ENCODE measurements at regions not wholly inside any gene's neighbourhood (a gene's known extent, or its start where the extent isn't known, plus 50 kb on each side); places are given as distances from the start of the nearest gene placed in this dataset.
"Not testable (repeated sequence)": the region's sequence is repeated elsewhere in the genome, so short reads cannot be mapped to it uniquely, and the experiment has no call there.

DNA sequence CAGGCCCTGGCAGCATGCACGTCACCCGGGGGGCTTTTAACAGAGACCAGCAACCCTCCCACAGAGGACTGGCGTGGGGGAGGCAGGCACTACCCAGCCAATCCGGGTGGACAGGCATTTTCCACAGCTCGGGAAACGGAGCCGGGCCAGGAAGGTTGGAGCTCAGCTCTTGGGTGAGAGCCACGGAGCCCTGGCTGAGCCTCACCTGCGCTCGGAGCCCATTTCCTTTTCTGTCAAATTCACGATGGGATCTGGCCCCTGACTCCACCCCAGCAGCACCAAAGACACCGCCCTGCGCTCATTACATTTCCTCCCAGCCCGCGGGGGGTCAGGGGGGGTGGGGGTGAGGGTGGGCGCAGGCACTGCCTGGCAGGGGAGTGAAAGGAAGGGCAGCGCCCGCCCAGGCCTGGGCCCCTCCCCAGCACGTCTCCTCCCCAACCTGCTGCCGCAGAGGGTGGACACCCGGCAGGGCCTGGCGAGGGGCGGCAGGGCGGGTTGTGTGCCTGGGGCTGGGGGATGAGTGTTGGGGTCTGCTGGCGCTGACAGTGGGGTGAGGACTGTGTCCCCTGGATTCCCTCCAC, 145.4 kb downstream of the LAT start:
- DNase-seq (ENCODE audit: insufficient read length, low spot score); FAIRE-seq: not testable (repeated sequence)

GRCh38 chr16:29129458-29130038, 144.7 kb downstream of the LAT start:
- not testable (repeated sequence) for DNase-seq (ENCODE audit: insufficient read length, low spot score); FAIRE-seq

- not testable (repeated sequence) for DNase-seq (ENCODE audit: insufficient read length, low spot score); FAIRE-seq
These were observed 144.0 kb downstream of the LAT start for GRCh38 chr16:29128732-29129457.

DNA sequence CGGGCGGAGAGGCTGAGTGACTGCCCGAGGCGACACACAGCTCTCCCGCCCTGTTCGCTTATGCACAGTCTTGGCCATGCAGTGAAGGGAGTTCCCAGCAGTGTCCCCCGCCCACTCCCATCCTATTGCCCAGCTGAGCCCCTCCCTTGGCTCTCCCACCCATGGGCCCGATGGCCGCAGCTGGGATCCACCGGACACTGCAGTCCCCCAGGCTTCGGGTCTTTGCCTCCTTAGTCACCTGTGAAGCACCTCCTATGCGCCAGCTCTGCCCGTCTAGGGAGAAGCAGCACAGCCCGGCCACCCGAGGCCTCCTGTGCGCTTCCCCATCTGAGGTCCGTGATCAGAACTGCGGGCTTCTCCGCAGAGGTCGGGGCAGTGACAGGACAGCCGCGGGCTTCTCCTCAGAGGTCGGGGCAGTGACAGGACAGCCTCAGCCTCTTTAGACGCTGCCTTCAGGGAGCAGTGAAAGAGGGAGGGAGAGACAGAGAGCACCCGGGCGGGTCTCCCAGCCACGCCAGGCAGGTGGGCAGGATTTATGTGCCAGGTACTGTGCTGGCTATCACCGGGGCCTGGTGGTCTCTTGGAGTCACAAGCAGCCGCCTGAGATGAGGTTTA, 143.1 kb downstream of the LAT start:
- not testable (repeated sequence) for FAIRE-seq; DNase-seq (ENCODE audit: insufficient read length, low spot score)

GRCh38 chr16:29126616-29127015, 141.8 kb downstream of the LAT start:
- DNase-seq (ENCODE audit: insufficient read length, low spot score) (no peak), FAIRE-seq (no peak)
- TF ChIP-seq PAX5 (IDR thresholded peaks at IDR 0.05; ENCODE audit: insufficient read depth, low read length, severe bottlenecking) = no peak
- TF ChIP-seq POLR2AphosphoS5 (IDR thresholded peaks at IDR 0.05; ENCODE audit: low read depth, low read length) = no peak
- TF ChIP-seq POLR2A (IDR thresholded peaks at IDR 0.05; ENCODE audit: low read depth, low read length) = no peak
- TF ChIP-seq POU2F2 (IDR thresholded peaks at IDR 0.05; ENCODE audit: low read depth, low read length) = no peak
- TF ChIP-seq TAF1 (IDR thresholded peaks at IDR 0.05; ENCODE audit: low read depth, low read length) = no peak
- TF ChIP-seq SPI1 (IDR thresholded peaks at IDR 0.05; ENCODE audit: low read depth, low read length) = no peak

GRCh38 chr16:29126057-29126494, 141.2 kb downstream of the LAT start:
- FAIRE-seq (no peak), DNase-seq (ENCODE audit: insufficient read length, low spot score) (no peak)
- TF ChIP-seq POU2F2 (IDR thresholded peaks at IDR 0.05; ENCODE audit: low read depth, low read length) (no peak), PAX5 (IDR thresholded peaks at IDR 0.05; ENCODE audit: insufficient read depth, low read length, severe bottlenecking) (no peak), POLR2AphosphoS5 (IDR thresholded peaks at IDR 0.05; ENCODE audit: low read depth, low read length) (no peak), POLR2A (IDR thresholded peaks at IDR 0.05; ENCODE audit: low read depth, low read length) (no peak), TAF1 (IDR thresholded peaks at IDR 0.05; ENCODE audit: low read depth, low read length) (no peak), SPI1 (IDR thresholded peaks at IDR 0.05; ENCODE audit: low read depth, low read length) (no peak)

GRCh38 chr16:29124828-29125227, 140.0 kb downstream of the LAT start:
- no peak for TF ChIP-seq TAF1 (IDR thresholded peaks at IDR 0.05; ENCODE audit: low read depth, low read length)
- TF ChIP-seq POU2F2 (IDR thresholded peaks at IDR 0.05; ENCODE audit: low read depth, low read length) = no peak
- no peak for DNase-seq (ENCODE audit: insufficient read length, low spot score)
- FAIRE-seq = no peak

GRCh38 chr16:29124162-29124561, 139.3 kb downstream of the LAT start:
- not testable (repeated sequence) for DNase-seq (ENCODE audit: insufficient read length, low spot score); FAIRE-seq

DNA sequence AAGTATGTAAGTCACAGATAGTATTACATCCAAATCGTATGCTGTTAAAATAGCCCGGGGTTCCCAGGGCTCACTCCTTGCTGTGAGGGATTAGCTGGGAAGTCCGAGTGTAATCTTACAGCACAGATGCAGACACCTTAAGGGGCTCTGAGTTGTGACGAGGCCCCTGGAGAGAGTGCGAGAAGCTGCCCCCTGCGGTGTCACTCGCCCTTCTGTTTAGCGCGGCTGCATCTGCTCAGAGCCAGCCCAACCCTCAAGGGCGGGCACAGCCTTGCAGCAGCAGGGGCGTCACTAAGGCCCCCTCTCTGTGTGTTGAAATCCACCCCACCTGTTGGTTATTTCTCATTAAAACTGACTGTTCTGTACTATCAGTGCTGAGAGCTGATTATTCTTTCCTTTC, 135.8 kb downstream of the LAT start:
- FAIRE-seq; DNase-seq (ENCODE audit: insufficient read length, low spot score): not testable (repeated sequence)

- not testable (repeated sequence) for FAIRE-seq; DNase-seq (ENCODE audit: insufficient read length, low spot score)
These were observed 133.6 kb downstream of the LAT start for GRCh38 chr16:29118301-29118957.

GRCh38 chr16:29117631-29118030, 132.8 kb downstream of the LAT start:
- DNase-seq (ENCODE audit: insufficient read length, low spot score) (no peak), FAIRE-seq (no peak)
- TF ChIP-seq PAX5 (IDR thresholded peaks at IDR 0.05; ENCODE audit: insufficient read depth, low read length, severe bottlenecking) (no peak), POU2F2 (IDR thresholded peaks at IDR 0.05; ENCODE audit: low read depth, low read length) (no peak), POLR2AphosphoS5 (IDR thresholded peaks at IDR 0.05; ENCODE audit: low read depth, low read length) (no peak), TAF1 (IDR thresholded peaks at IDR 0.05; ENCODE audit: low read depth, low read length) (no peak), SPI1 (IDR thresholded peaks at IDR 0.05; ENCODE audit: low read depth, low read length) (no peak), POLR2A (IDR thresholded peaks at IDR 0.05; ENCODE audit: low read depth, low read length) (no peak)

Measured in GM12891 (cell line).